ENCODE measurements at regions not wholly inside any gene's neighbourhood (a gene's known extent, or its start where the extent isn't known, plus 50 kb on each side); places are given as distances from the start of the nearest gene placed in this dataset.

- H3K36me3 ChIP-seq: no peaks in the 10 kb centered on the region
- H3K27ac ChIP-seq: no peak overlapping the region
- H3K27me3 ChIP-seq: no peaks in the 10 kb centered on the region
- TF ChIP-seq POLR2A (IDR thresholded peaks at IDR 0.05): no peak
- TF ChIP-seq, protein P1, sequence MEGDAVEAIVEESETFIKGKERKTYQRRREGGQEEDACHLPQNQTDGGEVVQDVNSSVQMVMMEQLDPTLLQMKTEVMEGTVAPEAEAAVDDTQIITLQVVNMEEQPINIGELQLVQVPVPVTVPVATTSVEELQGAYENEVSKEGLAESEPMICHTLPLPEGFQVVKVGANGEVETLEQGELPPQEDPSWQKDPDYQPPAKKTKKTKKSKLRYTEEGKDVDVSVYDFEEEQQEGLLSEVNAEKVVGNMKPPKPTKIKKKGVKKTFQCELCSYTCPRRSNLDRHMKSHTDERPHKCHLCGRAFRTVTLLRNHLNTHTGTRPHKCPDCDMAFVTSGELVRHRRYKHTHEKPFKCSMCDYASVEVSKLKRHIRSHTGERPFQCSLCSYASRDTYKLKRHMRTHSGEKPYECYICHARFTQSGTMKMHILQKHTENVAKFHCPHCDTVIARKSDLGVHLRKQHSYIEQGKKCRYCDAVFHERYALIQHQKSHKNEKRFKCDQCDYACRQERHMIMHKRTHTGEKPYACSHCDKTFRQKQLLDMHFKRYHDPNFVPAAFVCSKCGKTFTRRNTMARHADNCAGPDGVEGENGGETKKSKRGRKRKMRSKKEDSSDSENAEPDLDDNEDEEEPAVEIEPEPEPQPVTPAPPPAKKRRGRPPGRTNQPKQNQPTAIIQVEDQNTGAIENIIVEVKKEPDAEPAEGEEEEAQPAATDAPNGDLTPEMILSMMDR (IDR thresholded peaks at IDR 0.05): no peak
- no peak for DNase-seq
- no peak overlapping the region for H3K4me3 ChIP-seq
- intact Hi-C loops (cut with DNase I): no loop called here
- no peaks in the 10 kb centered on the region for H3K9me3 ChIP-seq
- no peaks in the 10 kb centered on the region for H3K4me1 ChIP-seq
Measured at GRCh38 chr6:112929641-112930040, 582.5 kb downstream of the RFPL4B start.

GRCh38 chr6:112931832-112932231, 584.7 kb downstream of the RFPL4B start:
- TF ChIP-seq, protein P1 (IDR thresholded peaks at IDR 0.05): no peak
- no peak for TF ChIP-seq POLR2A (IDR thresholded peaks at IDR 0.05)
- no peak for DNase-seq

DNA sequence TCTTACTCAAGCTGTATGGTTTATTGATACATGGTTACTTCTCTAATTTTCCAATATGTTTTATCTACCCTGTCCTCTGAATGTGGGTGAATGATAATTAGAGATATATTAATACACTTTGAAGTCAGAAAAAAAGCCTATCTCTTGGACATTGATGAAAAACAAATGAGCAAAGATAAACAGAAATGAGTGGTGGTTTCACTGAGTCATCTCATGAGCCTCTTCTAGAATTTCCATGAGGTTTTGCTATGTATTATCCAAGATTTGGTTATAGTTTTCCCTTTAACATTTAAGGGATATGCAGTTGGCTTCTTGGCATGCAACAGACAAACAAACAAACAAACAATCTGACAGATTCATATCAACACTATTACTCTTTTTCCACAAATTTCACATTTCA, 586.8 kb downstream of the RFPL4B start:
- Histone ChIP-seq H3K4me1 (no peaks in the 10 kb centered on the region), H3K27ac (no peak overlapping the region), H3K9me3 (no peaks in the 10 kb centered on the region), H3K4me3 (no peak overlapping the region), H3K27me3 (no peaks in the 10 kb centered on the region), H3K36me3 (no peaks in the 10 kb centered on the region)
- TF ChIP-seq POLR2A (IDR thresholded peaks at IDR 0.05): no peak
- TF ChIP-seq, protein P1 (IDR thresholded peaks at IDR 0.05): no peak
- intact Hi-C loops (cut with DNase I): no loop called here
- DNase-seq: no peak

More at GRCh38 chr6:112931832-112932231, 584.7 kb downstream of the RFPL4B start:
- Histone ChIP-seq H3K4me3 (no peak overlapping the region), H3K36me3 (no peaks in the 10 kb centered on the region), H3K27ac (no peak overlapping the region), H3K4me1 (no peaks in the 10 kb centered on the region), H3K9me3 (no peaks in the 10 kb centered on the region), H3K27me3 (no peaks in the 10 kb centered on the region)
- WGBS, 2 donors: 54 to 68% methylated on average over 3 of the region's 3 CpGs
- intact Hi-C loops (cut with DNase I): no loop called here

DNA sequence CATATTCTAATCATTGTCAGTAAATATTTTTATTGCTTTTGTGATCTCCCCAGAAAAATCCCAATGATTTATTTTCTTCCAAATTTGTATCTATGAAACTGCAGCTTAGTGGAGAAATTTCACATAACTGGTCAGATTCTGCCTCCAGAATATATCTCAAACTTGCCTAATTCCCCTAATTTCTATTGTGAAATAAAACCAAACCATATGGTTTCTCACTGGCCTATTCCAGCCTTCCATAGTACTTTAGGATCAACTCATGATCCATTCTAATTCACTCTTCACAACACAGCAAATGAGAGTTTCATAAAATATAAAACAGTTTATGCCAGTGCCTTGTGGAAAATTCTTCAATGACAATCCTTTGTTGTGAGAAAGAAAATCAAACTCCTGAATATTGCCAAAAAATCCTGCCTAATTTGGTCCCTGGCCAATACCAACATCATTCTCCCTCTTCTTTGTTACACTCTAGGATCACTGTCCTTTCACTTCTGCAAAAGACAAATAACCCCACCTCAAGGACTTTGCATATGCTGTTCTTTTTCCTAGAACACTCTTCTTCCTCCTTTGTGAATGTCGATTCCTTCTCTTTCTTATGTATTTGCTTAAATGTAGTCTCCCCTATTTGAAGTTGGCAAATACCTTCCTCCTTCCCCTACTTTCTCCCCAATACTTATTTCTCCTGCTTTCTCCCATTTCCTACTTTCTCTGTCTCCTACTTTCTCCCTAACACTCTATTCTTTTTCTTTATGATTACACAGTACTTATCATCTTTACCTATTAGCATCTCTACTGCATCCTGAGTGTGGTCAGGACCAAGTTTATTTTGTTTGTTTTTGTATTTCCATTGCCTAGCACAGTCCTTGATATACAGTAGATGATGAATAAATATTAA, 587.5 kb downstream of the RFPL4B start:
- 36 to 56% methylated on average over 1 of the region's 1 CpG for WGBS, 2 donors
- Histone ChIP-seq H3K27me3 (no peaks in the 10 kb centered on the region), H3K4me3 (no peak overlapping the region), H3K4me1 (no peaks in the 10 kb centered on the region), H3K36me3 (no peaks in the 10 kb centered on the region), H3K9me3 (no peaks in the 10 kb centered on the region), H3K27ac (no peak overlapping the region)
- intact Hi-C loops (cut with DNase I): no loop called here
- no peak for TF ChIP-seq POLR2A (IDR thresholded peaks at IDR 0.05)
- TF ChIP-seq, protein P1 (IDR thresholded peaks at IDR 0.05): no peak
- DNase-seq: no peak

GRCh38 chr6:112935402-112936078, 588.4 kb downstream of the RFPL4B start:
- TF ChIP-seq, protein P1 (IDR thresholded peaks at IDR 0.05): no peak
- no peak for TF ChIP-seq POLR2A (IDR thresholded peaks at IDR 0.05)
- DNase-seq: no peak
- H3K27ac ChIP-seq: no peak overlapping the region
- no peak overlapping the region for H3K4me3 ChIP-seq
- intact Hi-C loops (cut with DNase I): no loop called here
- WGBS, 2 donors: 71 to 86% methylated on average over 2 of the region's 2 CpGs
- no peaks in the 10 kb centered on the region for H3K9me3 ChIP-seq
- H3K36me3 ChIP-seq: no peaks in the 10 kb centered on the region
- no peaks in the 10 kb centered on the region for H3K4me1 ChIP-seq
- no peaks in the 10 kb centered on the region for H3K27me3 ChIP-seq

Data from esophagus squamous epithelium (tissue), 5 donors.